ENCODE measurements at regions not wholly inside any gene's neighbourhood (a gene's known extent, or its start where the extent isn't known, plus 50 kb on each side); places are given as distances from the start of the nearest gene placed in this dataset.

GRCh38 chr6:11324453-11325015 is 92.1 kb upstream of the NEDD9 start:
- in situ Hi-C loops (cut with HindIII; ENCODE audit: low pct_ligation_motif_present, low sequenced_read_pairs): no loop called here
- no peaks in the 10 kb centered on the region for H3K36me3 ChIP-seq (replicated peaks)
- DNase-seq: peak; percentile 24
- no peak overlapping the region for H3K4me3 ChIP-seq (ENCODE audit: low read depth, low read length)
- H3K27me3 ChIP-seq (replicated peaks): no peaks in the 10 kb centered on the region
- TF ChIP-seq CTCF (IDR thresholded peaks at IDR 0.05; ENCODE audit: low read depth, low read length, missing control alignments): no peak
- H3K27ac ChIP-seq: no peak overlapping the region

- no peak for DNase-seq
- in situ Hi-C loops (cut with HindIII; ENCODE audit: low pct_ligation_motif_present, low sequenced_read_pairs): no loop called here
- no peaks in the 10 kb centered on the region for H3K27me3 ChIP-seq (replicated peaks)
- no peak overlapping the region for H3K4me3 ChIP-seq (ENCODE audit: low read depth, low read length)
- no peak overlapping the region for H3K27ac ChIP-seq
- no peak for TF ChIP-seq CTCF (IDR thresholded peaks at IDR 0.05; ENCODE audit: low read depth, low read length, missing control alignments)
- H3K36me3 ChIP-seq (replicated peaks): no peaks in the 10 kb centered on the region
Measured at GRCh38 chr6:11323666-11324452, 91.4 kb upstream of the NEDD9 start.

- H3K27me3 ChIP-seq (replicated peaks): no peaks in the 10 kb centered on the region
- TF ChIP-seq CTCF (IDR thresholded peaks at IDR 0.05; ENCODE audit: low read depth, low read length, missing control alignments): no peak
- H3K27ac ChIP-seq: no peak overlapping the region
- H3K4me3 ChIP-seq (ENCODE audit: low read depth, low read length): no peak overlapping the region
- DNase-seq: no peak
- H3K36me3 ChIP-seq (replicated peaks): no peaks in the 10 kb centered on the region
- in situ Hi-C loops (cut with HindIII; ENCODE audit: low pct_ligation_motif_present, low sequenced_read_pairs): no loop called here
Measured at GRCh38 chr6:11322252-11322885, 89.9 kb upstream of the NEDD9 start.

- in situ Hi-C loops (cut with HindIII; ENCODE audit: low pct_ligation_motif_present, low sequenced_read_pairs): no loop called here
- TF ChIP-seq CTCF (IDR thresholded peaks at IDR 0.05; ENCODE audit: low read depth, low read length, missing control alignments): no peak
- no peaks in the 10 kb centered on the region for H3K27me3 ChIP-seq (replicated peaks)
- no peak for DNase-seq
- H3K27ac ChIP-seq: no peak overlapping the region
- H3K36me3 ChIP-seq (replicated peaks): no peaks in the 10 kb centered on the region
- no peak overlapping the region for H3K4me3 ChIP-seq (ENCODE audit: low read depth, low read length)
Measured at GRCh38 chr6:11320914-11321597, 88.6 kb upstream of the NEDD9 start.

- Histone ChIP-seq H3K27me3 (replicated peaks) (no peaks in the 10 kb centered on the region), H3K27ac (peak overlapping the region; percentile 99), H3K4me3 (ENCODE audit: low read depth, low read length) (no peak overlapping the region), H3K36me3 (replicated peaks) (no peaks in the 10 kb centered on the region)
- no peak for TF ChIP-seq CTCF (IDR thresholded peaks at IDR 0.05; ENCODE audit: low read depth, low read length, missing control alignments)
- no peak for DNase-seq
- in situ Hi-C loops (cut with HindIII; ENCODE audit: low pct_ligation_motif_present, low sequenced_read_pairs): no loop called here
Measured at GRCh38 chr6:11318835-11319813, 86.7 kb upstream of the NEDD9 start.

Measured in brain microvascular endothelial cell (primary cell).